Esophagus muscularis mucosa (tissue), 4 donors: ENCODE measurements at regions not wholly inside any gene's neighbourhood (a gene's known extent, or its start where the extent isn't known, plus 50 kb on each side); places are given as distances from the start of the nearest gene placed in this dataset.

ENCODE experiments used
- CTCF ChIP-seq, 3 experiments: fragments of 200-600 bp in 2 of 3; fragments of 450-650 bp in 1 of 3; sonication (generic) in 2 of 3; IDR thresholded peaks; one replicate each; pipeline ENCODE4 v1.5.1; 2017 to 2019; ENCODE audit warnings: antibody characterized with exemption in 3 of 3, mild to moderate bottlenecking in 2 of 3, moderate library complexity in 1 of 3
- EP300 ChIP-seq: sonication (generic); formaldehyde crosslinking; IDR thresholded peaks from one replicate; pipeline ENCODE4 v1.6.1; 2017; ENCODE audit warnings: antibody characterized with exemption
- POLR2A ChIP-seq: fragments of 450-650 bp; IDR thresholded peaks from one replicate; pipeline ENCODE4 v1.6.1; 2017; ENCODE audit warnings: antibody characterized with exemption, moderate library complexity, mild to moderate bottlenecking, low read depth
- POLR2AphosphoS5 ChIP-seq, 2 donors: sonication (generic); formaldehyde crosslinking; IDR thresholded peaks; one replicate each; pipeline ENCODE4 v1.6.1; 2017; ENCODE audit warnings: antibody characterized with exemption in 2 of 2

GRCh38 chr5:135255461-135256178, 143.4 kb downstream of the MACROH2A1 start:
- TF ChIP-seq POLR2A (no peak), CTCF (IDR thresholded peaks at IDR 0.05) (no peak), POLR2AphosphoS5 (IDR thresholded peaks at IDR 0.05) (no peak), EP300 (no peak)
